Ovary (tissue), 7 donors: ENCODE measurements at regions not wholly inside any gene's neighbourhood (a gene's known extent, or its start where the extent isn't known, plus 50 kb on each side); places are given as distances from the start of the nearest gene placed in this dataset.

Experiments used
- DNase-seq, 5 donors: peaks; one replicate each; pipeline ENCODE4 v3.0.0-alpha.2; 2019 to 2020
- H3K27ac ChIP-seq, 2 donors: fragments of 200-600 bp; one replicate each; pipeline versions ENCODE4 v1.5.1 to v1.8.0; 2019 to 2022
- H3K27me3 ChIP-seq: fragments of 200-600 bp; one replicate; pipeline ENCODE4 v1.8.0; 2022
- H3K36me3 ChIP-seq: fragments of 200-600 bp; sonication (generic); one replicate; pipeline ENCODE4 v1.5.1; 2019
- H3K4me1 ChIP-seq: one replicate; pipeline ENCODE4 v1.8.1; 2013; ENCODE audit warnings: mild to moderate bottlenecking, moderate library complexity; ENCODE audit not compliant: insufficient read depth
- H3K4me3 ChIP-seq: fragments of 200-600 bp; sonication (generic); one replicate; pipeline ENCODE4 v1.5.1; 2017
- H3K9me3 ChIP-seq, 2 donors: fragments of 200-600 bp in 1 of 2; sonication (generic) in 1 of 2; one replicate each; pipeline versions ENCODE4 v1.5.1 to v1.8.1; 2013 to 2019; ENCODE audit warnings: mild to moderate bottlenecking in 1 of 2, moderate library complexity in 1 of 2
- EP300 ChIP-seq: sonication (generic); formaldehyde crosslinking; IDR thresholded peaks from one replicate; pipeline ENCODE4 v1.6.1; 2017; ENCODE audit warnings: antibody characterized with exemption
- POLR2A ChIP-seq: fragments of 450-650 bp; IDR thresholded peaks from one replicate; pipeline ENCODE4 v1.6.1; 2017; ENCODE audit warnings: antibody characterized with exemption, mild to moderate bottlenecking, moderate library complexity
- WGBS, 3 donors: extraction: QIAGEN DNeasy Blood & Tissue Kit in 1 of 3; methylation state at CpG; one replicate each; pipeline versions ENCODE4 v1.1.5 to v1.1.7; 2013 to 2017; 5-methylcytosine and 5-hydroxymethylcytosine counted together
- intact Hi-C, 4 donors: fragments of 100-400 bp; cut with DNase I; formaldehyde crosslinking; loops; one replicate each; pipeline versions ENCODE4 v1.11.0 to v1.15.1; 2022 to 2023
- TF ChIP-seq, protein P1 (sequence below), 3 donors: fragments of 450-650 bp in 2 of 3; fragments of 200-600 bp in 1 of 3; IDR thresholded peaks; one replicate each; pipeline versions ENCODE4 v1.5.1 to v1.8.0; 2016 to 2022; ENCODE audit warnings: antibody characterized with exemption in 3 of 3, mild to moderate bottlenecking in 1 of 3
- donor health status: DM: no; HTN: no; CAD: no; lungs with moderate emphysema.
- donor health status: DM: no; HTN: no; CAD: no.
- donor health status: Bipolar disorder and iron deficiency.
- donor health status: DM: no; HTN: no; CAD: no.
- donor health status: DM: yes; HTN: yes; CAD: no.

DNA sequence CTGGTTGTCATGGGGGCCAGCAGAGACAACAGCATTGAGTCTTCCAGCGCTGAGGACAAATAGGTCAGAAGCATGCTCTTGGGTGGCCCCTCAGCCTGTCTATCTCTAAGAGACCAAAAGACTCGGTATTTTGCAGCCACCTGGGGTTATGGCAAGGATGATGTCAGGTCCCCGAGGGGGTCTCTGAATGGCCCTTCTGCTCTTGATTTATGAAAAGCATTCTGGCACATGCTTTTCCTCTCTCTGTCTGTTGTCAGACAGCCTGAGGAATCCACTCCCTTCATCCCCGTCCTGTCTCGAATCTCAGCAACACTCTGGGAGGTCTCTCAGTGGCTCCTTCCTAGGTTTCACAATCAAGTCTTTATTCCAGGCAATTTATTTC lies 156.6 kb upstream of the RGMA start:
- Histone ChIP-seq H3K4me1 (peaks cover 11% of the 10 kb centered on the region), H3K4me3 (no peak overlapping the region), H3K9me3 (no peaks in the 10 kb centered on the region), H3K27ac (peak overlapping the region in 1 of 2 donors; percentile 70), H3K36me3 (no peaks in the 10 kb centered on the region), H3K27me3 (no peaks in the 10 kb centered on the region)
- TF ChIP-seq POLR2A (no peak), EP300 (no peak)
- TF ChIP-seq, protein P1, sequence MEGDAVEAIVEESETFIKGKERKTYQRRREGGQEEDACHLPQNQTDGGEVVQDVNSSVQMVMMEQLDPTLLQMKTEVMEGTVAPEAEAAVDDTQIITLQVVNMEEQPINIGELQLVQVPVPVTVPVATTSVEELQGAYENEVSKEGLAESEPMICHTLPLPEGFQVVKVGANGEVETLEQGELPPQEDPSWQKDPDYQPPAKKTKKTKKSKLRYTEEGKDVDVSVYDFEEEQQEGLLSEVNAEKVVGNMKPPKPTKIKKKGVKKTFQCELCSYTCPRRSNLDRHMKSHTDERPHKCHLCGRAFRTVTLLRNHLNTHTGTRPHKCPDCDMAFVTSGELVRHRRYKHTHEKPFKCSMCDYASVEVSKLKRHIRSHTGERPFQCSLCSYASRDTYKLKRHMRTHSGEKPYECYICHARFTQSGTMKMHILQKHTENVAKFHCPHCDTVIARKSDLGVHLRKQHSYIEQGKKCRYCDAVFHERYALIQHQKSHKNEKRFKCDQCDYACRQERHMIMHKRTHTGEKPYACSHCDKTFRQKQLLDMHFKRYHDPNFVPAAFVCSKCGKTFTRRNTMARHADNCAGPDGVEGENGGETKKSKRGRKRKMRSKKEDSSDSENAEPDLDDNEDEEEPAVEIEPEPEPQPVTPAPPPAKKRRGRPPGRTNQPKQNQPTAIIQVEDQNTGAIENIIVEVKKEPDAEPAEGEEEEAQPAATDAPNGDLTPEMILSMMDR (IDR thresholded peaks at IDR 0.05): no peak
- intact Hi-C loops: no loop called here
- no peak for DNase-seq
- WGBS, 3 donors: 26 to 44% (median 37%) methylated on average over 5 of the region's 5 CpGs

DNA sequence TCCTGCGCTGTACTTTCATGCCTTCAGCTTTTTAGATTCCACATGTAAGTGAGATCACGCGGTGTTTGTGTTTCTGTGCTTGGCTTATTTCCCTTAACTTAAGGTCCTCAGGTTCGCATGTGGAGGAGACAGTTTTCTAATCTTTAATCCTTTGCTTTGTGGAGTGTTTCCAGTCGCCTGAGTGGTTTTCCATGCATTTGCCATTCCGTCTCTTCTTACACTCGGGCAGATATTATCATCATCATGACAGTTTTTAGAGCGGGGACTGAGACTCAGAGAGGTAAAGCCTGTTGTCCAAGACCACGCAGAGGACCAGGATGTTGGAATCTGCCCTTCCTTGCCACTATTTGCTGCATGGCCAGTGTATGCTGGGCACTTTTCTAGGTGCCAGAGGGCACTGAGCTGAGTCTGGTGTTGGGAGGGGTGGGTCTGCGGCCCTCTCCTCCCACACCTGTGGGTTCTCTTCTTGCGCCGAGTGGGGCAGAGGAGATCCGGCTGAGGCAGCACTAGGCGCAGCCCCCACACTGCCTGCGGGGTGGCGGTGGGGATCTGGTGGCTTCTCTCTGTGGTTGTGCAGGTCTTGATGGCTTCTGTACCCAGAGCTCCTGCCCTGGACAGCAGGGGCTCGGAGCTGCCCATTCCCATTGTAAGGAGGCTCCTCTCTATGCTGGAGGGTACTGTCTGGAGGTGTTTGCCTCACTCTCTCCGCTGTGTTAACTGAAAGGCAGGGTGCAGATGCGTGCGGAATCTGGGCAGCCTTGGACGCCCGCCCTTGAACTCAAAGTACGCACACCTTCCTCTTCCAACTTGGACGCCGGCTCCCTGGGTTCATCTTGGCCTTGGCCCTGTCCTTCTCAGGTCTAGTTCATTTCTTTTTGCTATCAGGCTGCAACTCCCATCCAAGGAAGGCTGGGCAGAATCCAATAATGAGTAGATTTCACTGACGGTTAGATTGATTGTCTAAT lies 156.0 kb upstream of the RGMA start:
- Histone ChIP-seq H3K27ac (peak overlapping the region in 1 of 2 donors; percentile 70), H3K9me3 (no peaks in the 10 kb centered on the region), H3K4me3 (no peak overlapping the region), H3K4me1 (peaks cover 11% of the 10 kb centered on the region), H3K27me3 (no peaks in the 10 kb centered on the region), H3K36me3 (no peaks in the 10 kb centered on the region)
- TF ChIP-seq EP300: no peak
- TF ChIP-seq POLR2A: no peak
- TF ChIP-seq, protein P1 (IDR thresholded peaks at IDR 0.05): no peak
- intact Hi-C loops: no loop called here
- WGBS, 3 donors: 23 to 35% (median 30%) methylated on average over 25 to 26 of the region's 26 CpGs
- peak; percentile 38 to 81 (median 54) for DNase-seq

DNA sequence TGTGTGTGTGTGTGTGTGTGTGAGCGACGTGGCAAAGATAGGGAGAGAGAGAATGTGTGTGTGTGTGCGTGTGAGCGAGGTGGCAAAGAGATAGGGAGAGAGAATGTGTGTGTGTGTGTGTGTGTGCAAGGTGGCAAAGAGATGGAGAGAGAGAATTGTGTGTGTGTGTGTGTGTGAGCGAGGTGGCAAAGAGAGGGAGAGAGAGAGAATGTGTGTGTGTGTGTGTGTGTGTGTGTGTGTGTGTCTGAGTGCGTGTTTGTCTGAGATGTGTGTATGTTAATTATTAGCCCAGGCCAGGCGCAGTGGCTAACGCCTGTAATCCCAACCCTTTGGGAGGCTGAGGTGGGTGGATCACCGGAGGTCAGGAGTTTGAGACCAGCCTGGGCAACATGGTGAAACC lies 154.6 kb upstream of the RGMA start:
- intact Hi-C loops: no loop called here
- no peak for DNase-seq
- no peaks in the 10 kb centered on the region for H3K9me3 ChIP-seq
- TF ChIP-seq POLR2A (no peak), EP300 (no peak)
- TF ChIP-seq, protein P1 (IDR thresholded peaks at IDR 0.05): no peak
- no peak overlapping the region for H3K4me3 ChIP-seq
- H3K36me3 ChIP-seq: no peaks in the 10 kb centered on the region
- peak overlapping the region in 1 of 2 donors; percentile 44 for H3K27ac ChIP-seq
- peaks cover 11% of the 10 kb centered on the region for H3K4me1 ChIP-seq
- 90 to 95% (median 92%) methylated on average over 9 of the region's 9 CpGs for WGBS, 3 donors
- H3K27me3 ChIP-seq: no peaks in the 10 kb centered on the region

DNA sequence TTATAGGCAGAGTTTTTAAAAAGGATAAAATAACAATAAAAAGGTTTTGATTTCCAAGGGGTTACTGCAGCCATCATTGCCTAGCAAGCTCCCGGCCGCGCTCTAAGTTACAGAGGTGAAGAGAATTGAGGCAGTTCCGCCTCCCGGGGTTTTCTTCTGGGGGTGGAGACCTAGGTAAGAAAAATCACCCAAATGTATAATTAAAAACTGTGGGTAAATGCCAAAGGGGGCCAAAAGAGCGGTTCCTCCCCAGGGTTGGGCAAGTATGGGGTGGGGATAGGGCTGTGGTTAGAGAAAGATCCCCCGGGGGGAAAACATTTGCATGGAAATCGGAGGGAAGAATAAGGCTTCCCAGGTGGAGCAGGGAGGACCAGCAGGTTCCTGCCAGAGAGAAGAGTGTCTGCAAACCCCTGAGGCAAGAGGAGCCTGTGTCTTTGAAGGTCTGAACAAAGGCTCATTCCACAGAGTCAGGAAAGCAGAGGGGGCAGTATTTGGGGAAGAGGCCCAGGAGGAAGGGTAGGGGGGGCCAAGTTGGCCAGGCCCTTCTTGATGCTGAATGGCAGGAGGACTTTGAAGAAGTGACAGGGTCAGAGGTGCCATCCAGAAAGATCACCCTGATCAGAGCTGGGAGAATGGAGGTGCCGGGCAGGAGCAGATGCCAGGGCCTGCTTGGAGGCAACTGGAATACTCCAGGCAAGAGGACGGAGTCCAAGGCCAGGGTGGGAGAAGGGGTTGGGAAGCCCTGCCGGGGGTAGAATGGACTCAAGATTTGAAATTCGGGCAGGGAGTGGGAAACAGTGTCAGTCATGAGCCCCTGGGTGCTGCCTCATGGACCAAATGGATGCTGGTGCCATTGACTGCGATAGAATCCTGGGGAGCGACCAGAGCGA lies 152.9 kb upstream of the RGMA start:
- intact Hi-C loops: no loop called here
- no peak overlapping the region for H3K27ac ChIP-seq
- 86 to 89% (median 87%) methylated on average over 15 of the region's 15 CpGs for WGBS, 3 donors
- peaks cover 11% of the 10 kb centered on the region for H3K4me1 ChIP-seq
- TF ChIP-seq EP300: no peak
- no peaks in the 10 kb centered on the region for H3K36me3 ChIP-seq
- no peak overlapping the region for H3K4me3 ChIP-seq
- DNase-seq: no peak
- no peaks in the 10 kb centered on the region for H3K27me3 ChIP-seq
- no peaks in the 10 kb centered on the region for H3K9me3 ChIP-seq
